ENCODE measurements at regions not wholly inside any gene's neighbourhood (a gene's known extent, or its start where the extent isn't known, plus 50 kb on each side); places are given as distances from the start of the nearest gene placed in this dataset.

DNA sequence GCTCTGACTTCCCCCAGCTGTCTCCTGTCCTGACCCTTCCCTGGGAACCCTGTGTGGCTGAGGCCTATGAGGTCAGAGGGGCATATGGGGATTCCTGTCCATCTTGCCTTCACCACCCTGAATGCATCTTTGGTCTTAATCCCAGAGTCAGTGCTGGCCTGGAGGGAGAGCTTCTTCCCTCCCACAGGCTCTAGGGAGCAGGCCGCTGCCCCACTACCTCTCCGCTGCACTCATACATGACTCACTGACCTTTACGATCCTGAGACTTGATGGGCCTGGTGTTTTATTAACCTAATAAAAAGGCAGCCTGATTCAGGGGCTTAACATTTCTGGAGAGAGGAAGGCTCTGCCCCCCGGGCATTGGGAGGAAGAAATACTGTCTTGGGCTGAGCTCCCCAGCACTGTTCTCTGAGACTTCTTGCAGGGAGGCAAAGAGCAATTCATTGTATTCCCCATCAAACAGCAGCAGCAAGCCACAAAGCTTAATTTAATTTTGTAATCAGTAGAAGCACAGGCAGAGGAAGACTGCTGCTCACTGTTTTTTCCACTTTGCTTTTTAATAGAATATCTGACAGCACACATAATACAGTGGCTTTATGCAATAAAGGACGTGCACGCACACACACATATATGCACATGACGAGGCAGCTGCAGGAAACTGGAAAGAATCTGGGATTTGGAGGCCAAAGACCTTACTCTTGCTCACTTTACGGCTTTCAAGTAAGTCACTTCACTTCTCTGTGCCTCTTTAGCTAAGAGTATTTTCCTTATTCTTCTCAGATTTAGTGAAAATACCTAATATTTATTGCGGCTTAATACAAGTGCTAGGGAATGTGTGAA is 89.2 kb upstream of the GRIK3 start:
- TF ChIP-seq, protein P1, sequence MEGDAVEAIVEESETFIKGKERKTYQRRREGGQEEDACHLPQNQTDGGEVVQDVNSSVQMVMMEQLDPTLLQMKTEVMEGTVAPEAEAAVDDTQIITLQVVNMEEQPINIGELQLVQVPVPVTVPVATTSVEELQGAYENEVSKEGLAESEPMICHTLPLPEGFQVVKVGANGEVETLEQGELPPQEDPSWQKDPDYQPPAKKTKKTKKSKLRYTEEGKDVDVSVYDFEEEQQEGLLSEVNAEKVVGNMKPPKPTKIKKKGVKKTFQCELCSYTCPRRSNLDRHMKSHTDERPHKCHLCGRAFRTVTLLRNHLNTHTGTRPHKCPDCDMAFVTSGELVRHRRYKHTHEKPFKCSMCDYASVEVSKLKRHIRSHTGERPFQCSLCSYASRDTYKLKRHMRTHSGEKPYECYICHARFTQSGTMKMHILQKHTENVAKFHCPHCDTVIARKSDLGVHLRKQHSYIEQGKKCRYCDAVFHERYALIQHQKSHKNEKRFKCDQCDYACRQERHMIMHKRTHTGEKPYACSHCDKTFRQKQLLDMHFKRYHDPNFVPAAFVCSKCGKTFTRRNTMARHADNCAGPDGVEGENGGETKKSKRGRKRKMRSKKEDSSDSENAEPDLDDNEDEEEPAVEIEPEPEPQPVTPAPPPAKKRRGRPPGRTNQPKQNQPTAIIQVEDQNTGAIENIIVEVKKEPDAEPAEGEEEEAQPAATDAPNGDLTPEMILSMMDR (IDR thresholded peaks at IDR 0.05): no peak
- TF ChIP-seq NFIC (IDR thresholded peaks at IDR 0.05; ENCODE audit: borderline replicate concordance) (no peak), RFX5 (IDR thresholded peaks at IDR 0.05; ENCODE audit: low read length) (no peak), TEAD4 (IDR thresholded peaks at IDR 0.05; ENCODE audit: borderline replicate concordance, insufficient read depth) (no peak), POLR2AphosphoS5 (IDR thresholded peaks at IDR 0.05; ENCODE audit: low read depth, low read length) (no peak), GABPA (IDR thresholded peaks at IDR 0.05; ENCODE audit: low read depth) (no peak), FOXM1 (IDR thresholded peaks at IDR 0.05; ENCODE audit: low read depth) (no peak), EZH2phosphoT487 (IDR thresholded peaks at IDR 0.05; ENCODE audit: borderline replicate concordance, low read depth) (no peak), CHD2 (IDR thresholded peaks at IDR 0.05; ENCODE audit: low read length, partially characterized antibody) (no peak)
- TF ChIP-seq, protein P2, sequence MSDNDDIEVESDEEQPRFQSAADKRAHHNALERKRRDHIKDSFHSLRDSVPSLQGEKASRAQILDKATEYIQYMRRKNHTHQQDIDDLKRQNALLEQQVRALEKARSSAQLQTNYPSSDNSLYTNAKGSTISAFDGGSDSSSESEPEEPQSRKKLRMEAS (IDR thresholded peaks at IDR 0.05; ENCODE audit: low read depth): no peak
- TF ChIP-seq, protein P3, sequence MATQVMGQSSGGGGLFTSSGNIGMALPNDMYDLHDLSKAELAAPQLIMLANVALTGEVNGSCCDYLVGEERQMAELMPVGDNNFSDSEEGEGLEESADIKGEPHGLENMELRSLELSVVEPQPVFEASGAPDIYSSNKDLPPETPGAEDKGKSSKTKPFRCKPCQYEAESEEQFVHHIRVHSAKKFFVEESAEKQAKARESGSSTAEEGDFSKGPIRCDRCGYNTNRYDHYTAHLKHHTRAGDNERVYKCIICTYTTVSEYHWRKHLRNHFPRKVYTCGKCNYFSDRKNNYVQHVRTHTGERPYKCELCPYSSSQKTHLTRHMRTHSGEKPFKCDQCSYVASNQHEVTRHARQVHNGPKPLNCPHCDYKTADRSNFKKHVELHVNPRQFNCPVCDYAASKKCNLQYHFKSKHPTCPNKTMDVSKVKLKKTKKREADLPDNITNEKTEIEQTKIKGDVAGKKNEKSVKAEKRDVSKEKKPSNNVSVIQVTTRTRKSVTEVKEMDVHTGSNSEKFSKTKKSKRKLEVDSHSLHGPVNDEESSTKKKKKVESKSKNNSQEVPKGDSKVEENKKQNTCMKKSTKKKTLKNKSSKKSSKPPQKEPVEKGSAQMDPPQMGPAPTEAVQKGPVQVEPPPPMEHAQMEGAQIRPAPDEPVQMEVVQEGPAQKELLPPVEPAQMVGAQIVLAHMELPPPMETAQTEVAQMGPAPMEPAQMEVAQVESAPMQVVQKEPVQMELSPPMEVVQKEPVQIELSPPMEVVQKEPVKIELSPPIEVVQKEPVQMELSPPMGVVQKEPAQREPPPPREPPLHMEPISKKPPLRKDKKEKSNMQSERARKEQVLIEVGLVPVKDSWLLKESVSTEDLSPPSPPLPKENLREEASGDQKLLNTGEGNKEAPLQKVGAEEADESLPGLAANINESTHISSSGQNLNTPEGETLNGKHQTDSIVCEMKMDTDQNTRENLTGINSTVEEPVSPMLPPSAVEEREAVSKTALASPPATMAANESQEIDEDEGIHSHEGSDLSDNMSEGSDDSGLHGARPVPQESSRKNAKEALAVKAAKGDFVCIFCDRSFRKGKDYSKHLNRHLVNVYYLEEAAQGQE (IDR thresholded peaks at IDR 0.05; ENCODE audit: low read depth, low read length): no peak
- TF ChIP-seq, protein P4, sequence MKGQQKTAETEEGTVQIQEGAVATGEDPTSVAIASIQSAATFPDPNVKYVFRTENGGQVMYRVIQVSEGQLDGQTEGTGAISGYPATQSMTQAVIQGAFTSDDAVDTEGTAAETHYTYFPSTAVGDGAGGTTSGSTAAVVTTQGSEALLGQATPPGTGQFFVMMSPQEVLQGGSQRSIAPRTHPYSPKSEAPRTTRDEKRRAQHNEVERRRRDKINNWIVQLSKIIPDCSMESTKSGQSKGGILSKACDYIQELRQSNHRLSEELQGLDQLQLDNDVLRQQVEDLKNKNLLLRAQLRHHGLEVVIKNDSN (IDR thresholded peaks at IDR 0.05; ENCODE audit: borderline replicate concordance, low read depth): no peak

Measured in SK-N-SH (cell line).